Right renal pelvis (tissue), 4 donors: ENCODE measurements at regions not wholly inside any gene's neighbourhood (a gene's known extent, or its start where the extent isn't known, plus 50 kb on each side); places are given as distances from the start of the nearest gene placed in this dataset.

Experiments
- DNase-seq, 4 donors: peaks; one replicate each; pipeline ENCODE4 v3.0.0-alpha.2; 2013; ENCODE audit warnings: low read depth in 4 of 4, low spot score in 3 of 4, missing footprints in 1 of 4

- DNase-seq = no peak
Observed at GRCh38 chr5:5716665-5717064, 294.2 kb downstream of the ICE1 start.

GRCh38 chr5:5711592-5711991, 289.1 kb downstream of the ICE1 start:
- no peak for DNase-seq

GRCh38 chr5:5711112-5711511, 288.6 kb downstream of the ICE1 start:
- no peak for DNase-seq

- no peak for DNase-seq
Observed at GRCh38 chr5:5710471-5710870, 288.0 kb downstream of the ICE1 start.

- DNase-seq = no peak
Observed at GRCh38 chr5:5708367-5708919, 286.0 kb downstream of the ICE1 start.

- no peak for DNase-seq
Observed at GRCh38 chr5:5705010-5705409, 282.5 kb downstream of the ICE1 start.

GRCh38 chr5:5704352-5704751, 281.9 kb downstream of the ICE1 start:
- DNase-seq = no peak

GRCh38 chr5:5702934-5703333, 280.5 kb downstream of the ICE1 start:
- no peak for DNase-seq

- DNase-seq = no peak
Observed at GRCh38 chr5:5700549-5700948, 278.1 kb downstream of the ICE1 start.

- DNase-seq = no peak
Observed at GRCh38 chr5:5699062-5699461, 276.6 kb downstream of the ICE1 start.

GRCh38 chr5:5695266-5695665, 272.8 kb downstream of the ICE1 start:
- no peak for DNase-seq

GRCh38 chr5:5688925-5689310, 266.4 kb downstream of the ICE1 start:
- DNase-seq = no peak

- DNase-seq = no peak
Observed at GRCh38 chr5:5688194-5688924, 265.9 kb downstream of the ICE1 start.

- no peak for DNase-seq
Observed at GRCh38 chr5:5687113-5687512, 264.6 kb downstream of the ICE1 start.

GRCh38 chr5:5686356-5686755, 263.9 kb downstream of the ICE1 start:
- DNase-seq = no peak

GRCh38 chr5:5685737-5686136, 263.3 kb downstream of the ICE1 start:
- no peak for DNase-seq

GRCh38 chr5:5683174-5683573, 260.7 kb downstream of the ICE1 start:
- DNase-seq = no peak

GRCh38 chr5:5678909-5679308, 256.4 kb downstream of the ICE1 start:
- no peak for DNase-seq

- DNase-seq = no peak
Observed at GRCh38 chr5:5677738-5678137, 255.3 kb downstream of the ICE1 start.

- no peak for DNase-seq
Observed at GRCh38 chr5:5676218-5676617, 253.7 kb downstream of the ICE1 start.

- peak in 1 of 4 donors; percentile 12 for DNase-seq
Observed at GRCh38 chr5:5675511-5675910, 253.0 kb downstream of the ICE1 start.

GRCh38 chr5:5671823-5672222, 249.3 kb downstream of the ICE1 start:
- no peak for DNase-seq

- no peak for DNase-seq
Observed at GRCh38 chr5:5667136-5667554, 244.7 kb downstream of the ICE1 start.
